Epithelial cell of proximal tubule (primary cell): ENCODE measurements at regions not wholly inside any gene's neighbourhood (a gene's known extent, or its start where the extent isn't known, plus 50 kb on each side); places are given as distances from the start of the nearest gene placed in this dataset.
"Not testable (repeated sequence)": the region's sequence is repeated elsewhere in the genome, so short reads cannot be mapped to it uniquely, and the experiment has no call there.

Experiments used
- DNase-seq: peaks from one replicate; pipeline ENCODE4 v3.0.0-alpha.2; 2011; ENCODE audit warnings: low read depth
- H3K4me3 ChIP-seq: 2 replicates; pipeline ENCODE4 v1.5.1; 2011; ENCODE audit warnings: low read depth, mild to moderate bottlenecking, low read length
- TF ChIP-seq, protein P1 (sequence below): conservative IDR thresholded peaks from 2 replicates; pipeline ENCODE4 v1.5.1; 2012; ENCODE audit warnings: low read depth, mild to moderate bottlenecking, low read length

DNA sequence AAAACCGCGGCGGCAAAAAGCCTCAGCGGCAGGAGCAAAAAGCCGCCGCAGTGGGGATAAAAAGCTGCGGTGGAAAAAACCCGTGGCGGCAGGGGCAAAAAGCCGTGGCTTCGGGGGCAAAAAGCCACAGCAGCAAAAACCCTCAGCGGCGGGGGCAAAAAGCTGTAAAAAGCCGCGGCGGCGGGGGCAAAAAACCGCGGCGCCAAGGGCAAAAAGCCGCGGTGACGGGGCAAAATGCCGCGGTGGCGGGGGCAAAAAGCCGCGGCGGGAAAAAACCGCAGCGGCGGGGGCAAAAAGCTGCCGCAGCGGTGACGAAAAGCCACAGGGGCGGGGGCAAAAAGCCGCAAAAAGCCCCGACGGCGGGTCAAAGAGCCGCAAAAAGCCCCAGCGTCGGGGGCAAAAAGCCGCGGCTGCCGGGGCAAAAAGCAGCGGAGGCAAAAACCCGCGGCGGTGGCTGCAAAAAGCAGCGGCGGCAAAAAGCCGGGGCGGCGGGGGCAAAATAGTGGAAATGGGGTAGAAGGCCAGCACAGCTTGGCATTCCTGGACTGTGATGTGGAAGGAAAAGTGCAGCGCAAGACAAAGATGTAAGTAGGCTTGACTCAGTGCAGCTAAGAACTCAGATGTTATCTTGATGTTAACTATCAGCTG lies 151.8 kb downstream of the ANKRD30BL start:
- no peak for DNase-seq
- TF ChIP-seq, protein P1, sequence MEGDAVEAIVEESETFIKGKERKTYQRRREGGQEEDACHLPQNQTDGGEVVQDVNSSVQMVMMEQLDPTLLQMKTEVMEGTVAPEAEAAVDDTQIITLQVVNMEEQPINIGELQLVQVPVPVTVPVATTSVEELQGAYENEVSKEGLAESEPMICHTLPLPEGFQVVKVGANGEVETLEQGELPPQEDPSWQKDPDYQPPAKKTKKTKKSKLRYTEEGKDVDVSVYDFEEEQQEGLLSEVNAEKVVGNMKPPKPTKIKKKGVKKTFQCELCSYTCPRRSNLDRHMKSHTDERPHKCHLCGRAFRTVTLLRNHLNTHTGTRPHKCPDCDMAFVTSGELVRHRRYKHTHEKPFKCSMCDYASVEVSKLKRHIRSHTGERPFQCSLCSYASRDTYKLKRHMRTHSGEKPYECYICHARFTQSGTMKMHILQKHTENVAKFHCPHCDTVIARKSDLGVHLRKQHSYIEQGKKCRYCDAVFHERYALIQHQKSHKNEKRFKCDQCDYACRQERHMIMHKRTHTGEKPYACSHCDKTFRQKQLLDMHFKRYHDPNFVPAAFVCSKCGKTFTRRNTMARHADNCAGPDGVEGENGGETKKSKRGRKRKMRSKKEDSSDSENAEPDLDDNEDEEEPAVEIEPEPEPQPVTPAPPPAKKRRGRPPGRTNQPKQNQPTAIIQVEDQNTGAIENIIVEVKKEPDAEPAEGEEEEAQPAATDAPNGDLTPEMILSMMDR: no peak
- H3K4me3 ChIP-seq: peak overlapping the region; percentile 44

DNA sequence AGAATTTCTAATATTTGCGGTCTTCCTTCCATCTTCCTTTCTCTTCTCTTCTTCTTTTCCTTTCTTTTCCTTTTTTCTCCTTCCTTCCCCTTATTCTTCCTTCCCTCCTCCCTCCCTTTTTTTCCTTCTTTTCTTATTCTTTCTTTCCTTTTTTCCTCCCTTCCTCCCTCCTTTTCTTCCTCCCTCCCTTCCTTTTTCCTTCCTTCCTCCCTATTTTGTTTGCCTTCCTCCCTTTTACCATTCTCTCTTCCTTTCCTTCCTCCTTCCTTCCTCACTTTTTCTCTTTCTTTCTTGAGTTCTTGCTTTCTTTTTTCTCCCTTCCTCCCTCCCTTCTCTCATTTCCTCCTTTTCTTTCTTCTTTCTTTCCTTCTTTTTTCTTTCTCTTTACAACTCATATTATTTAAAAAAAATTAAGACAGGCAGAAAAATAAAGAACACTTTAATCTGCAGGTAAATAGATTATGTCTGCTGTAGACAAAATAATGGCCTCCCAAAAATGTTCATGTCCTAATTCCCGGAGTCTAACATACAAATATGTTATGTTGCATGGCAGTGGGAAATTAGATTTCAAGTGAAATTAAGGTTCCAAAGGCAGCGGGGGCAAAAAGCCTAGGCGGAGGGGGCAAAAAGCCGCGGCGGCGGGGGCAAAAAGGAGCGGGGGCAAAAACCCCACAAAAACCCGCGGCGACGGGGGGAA lies 152.4 kb downstream of the ANKRD30BL start:
- no peak for DNase-seq
- TF ChIP-seq, protein P1: no peak
- H3K4me3 ChIP-seq: peak overlapping the region; percentile 44

DNA sequence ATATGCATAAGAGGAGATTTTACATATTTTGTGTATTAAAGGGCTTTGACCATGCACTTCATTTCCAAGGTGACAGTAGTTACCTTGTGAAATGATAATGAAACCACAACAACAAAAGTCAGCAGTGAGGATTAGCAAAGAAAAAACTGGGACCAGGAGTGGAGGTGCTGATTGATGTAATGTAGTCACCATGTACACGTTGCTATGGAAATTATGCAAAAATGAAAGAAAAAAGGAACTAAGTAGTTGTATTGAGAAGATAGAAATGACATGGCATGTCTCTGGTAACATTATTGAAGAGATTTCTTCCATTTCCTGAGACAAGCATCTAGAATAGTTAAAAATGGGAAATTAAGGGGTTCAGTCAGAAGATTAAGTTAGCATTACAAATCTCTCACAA lies 171.0 kb downstream of the ANKRD30BL start:
- not testable (repeated sequence) for H3K4me3 ChIP-seq, DNase-seq

DNA sequence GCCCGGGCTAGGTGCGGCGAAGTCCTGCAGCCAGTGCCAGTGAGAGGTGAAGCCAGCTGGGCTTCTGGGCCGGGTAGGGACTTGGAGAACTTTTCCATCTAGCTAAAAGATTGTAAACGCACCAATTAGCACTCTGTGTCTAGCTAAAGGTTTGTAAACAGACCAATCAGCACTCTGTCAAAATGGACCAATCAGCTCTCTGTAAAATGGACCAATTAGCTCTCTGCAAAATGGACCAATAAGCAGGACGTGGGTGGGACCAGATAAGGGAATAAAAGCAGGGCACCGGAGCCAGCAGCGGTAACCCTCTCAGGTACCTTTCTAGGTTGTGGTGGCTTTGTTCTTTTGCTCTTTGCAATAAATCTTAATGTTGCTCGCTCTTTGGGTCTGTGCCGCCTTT lies 195.1 kb downstream of the ANKRD30BL start:
- not testable (repeated sequence) for DNase-seq, H3K4me3 ChIP-seq

DNA sequence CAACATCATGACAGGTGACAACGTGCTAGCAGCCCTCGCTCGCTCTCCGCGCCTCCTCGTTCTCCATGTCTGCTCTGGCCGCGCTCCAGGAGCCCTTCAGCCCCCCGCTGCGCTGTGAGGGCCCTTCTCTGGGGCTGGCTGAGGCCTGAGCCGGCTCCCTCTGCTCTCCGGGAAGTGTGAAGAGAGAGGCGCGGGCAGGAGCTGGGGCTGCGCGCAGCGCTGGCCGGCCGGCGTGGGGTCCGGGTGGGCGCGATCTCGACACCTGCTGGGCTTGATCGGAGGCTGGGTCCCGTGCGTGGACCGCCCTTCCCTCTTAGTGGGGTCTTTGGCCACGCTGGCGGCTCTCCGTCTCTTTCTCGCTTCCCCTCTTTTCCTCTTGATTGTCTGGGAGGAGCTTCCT lies 195.5 kb downstream of the ANKRD30BL start:
- no peak for DNase-seq
- TF ChIP-seq, protein P1: no peak

DNA sequence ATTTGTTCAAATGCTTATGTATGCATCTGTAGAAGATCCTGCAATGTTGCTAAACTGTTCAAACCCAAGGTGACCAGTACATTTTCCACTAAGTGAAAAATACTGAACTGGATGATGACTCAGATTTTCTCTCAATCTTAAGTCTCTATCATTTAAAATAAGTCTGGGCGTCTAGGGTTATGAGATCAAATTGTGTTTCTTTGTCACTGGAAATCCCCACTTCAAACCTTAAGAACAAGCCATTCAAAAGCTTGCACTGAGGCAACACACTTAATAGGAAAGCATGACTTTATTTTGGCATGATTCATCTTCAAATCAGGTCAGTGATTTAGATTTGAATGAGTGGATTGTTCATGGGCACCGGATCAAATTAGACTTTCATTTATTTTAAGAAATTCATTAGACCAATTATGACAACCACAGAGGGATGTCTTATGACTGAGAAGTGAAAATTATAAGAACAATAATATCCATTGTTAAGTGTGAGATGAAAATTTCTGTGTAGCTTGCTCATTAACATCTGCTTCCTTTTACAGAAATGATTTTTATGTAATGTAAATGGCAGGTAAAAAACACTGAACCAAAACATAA lies 203.6 kb downstream of the ANKRD30BL start:
- DNase-seq: peak; percentile 13
- H3K4me3 ChIP-seq: not testable (repeated sequence)

More for the DNA sequence above, 195.5 kb downstream of the ANKRD30BL start:
- H3K4me3 ChIP-seq: no peak overlapping the region

DNA sequence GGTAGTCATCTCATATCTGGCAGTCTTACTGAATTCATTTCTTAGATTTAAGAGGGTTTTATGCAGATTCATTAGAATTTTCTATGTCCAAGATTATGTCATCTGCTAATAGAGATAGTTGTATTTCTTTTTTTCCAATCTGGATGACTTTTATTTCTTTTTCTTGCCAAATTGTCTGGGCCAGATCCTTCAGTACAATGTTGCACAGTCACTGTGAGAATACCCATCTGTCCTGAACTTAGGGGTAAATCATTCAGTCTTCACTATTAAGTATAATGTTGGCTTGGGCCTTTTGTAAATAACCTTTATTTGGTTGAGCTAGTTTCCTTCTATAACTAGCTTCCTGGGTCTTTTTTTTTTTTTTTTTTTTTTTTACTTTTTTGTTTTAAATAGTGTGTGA lies 213.1 kb downstream of the ANKRD30BL start:
- not testable (repeated sequence) for H3K4me3 ChIP-seq, DNase-seq

DNA sequence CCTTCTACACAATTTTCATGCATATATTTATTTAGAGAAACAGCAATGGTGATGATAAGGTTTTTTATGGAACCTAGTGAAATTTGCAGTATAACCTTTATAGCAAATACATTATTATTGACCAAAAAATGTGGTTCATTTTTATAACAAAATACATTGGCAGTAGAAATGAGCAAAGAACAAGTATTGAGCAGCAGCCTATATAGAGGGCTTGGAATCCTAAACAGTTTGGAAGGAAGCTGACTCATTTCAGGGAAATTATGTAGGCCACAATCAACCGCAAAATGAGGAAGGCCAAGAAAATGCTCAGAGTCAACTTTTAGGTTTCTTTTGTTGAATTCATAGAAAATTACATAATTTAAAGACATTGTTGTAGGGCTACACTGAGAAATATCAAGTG lies 238.5 kb downstream of the ANKRD30BL start:
- DNase-seq, H3K4me3 ChIP-seq: not testable (repeated sequence)

DNA sequence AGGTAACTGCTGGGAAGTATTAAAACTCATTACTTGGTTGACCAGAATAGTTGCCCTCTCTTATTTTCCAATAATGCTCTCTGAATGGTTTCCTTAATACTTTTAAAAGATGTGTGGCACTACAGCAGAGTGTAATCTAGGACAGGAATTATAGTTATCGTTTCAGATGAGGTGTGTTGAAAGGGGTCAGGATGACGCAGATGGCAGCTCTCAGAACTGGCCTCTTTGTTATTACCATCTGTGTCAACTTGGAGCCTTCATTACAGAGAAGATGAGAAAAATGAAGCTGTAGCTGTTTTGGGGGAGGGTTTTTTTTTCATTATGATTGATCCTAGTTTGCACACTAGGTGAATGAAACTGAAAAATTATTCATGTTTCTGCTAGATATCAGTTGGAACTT lies 238.9 kb downstream of the ANKRD30BL start:
- H3K4me3 ChIP-seq, DNase-seq: not testable (repeated sequence)
